Stimulated activated memory B cell treated with anti-CD40 and anti-IgM and Interleukin-4, amounts not matched to agents 10 μg/mL and 1 μg/mL and 100 μg/mL, for 72 hours (primary cell): ENCODE measurements at regions not wholly inside any gene's neighbourhood (a gene's known extent, or its start where the extent isn't known, plus 50 kb on each side); places are given as distances from the start of the nearest gene placed in this dataset.

ENCODE experiments used
- ATAC-seq: fragments of 150-1000 bp; cut with Tn5 transposase; 2 replicates; pipeline ENCODE4 v1.10.0; 2021
- H3K27ac Mint-ChIP-seq: one replicate; pipeline ENCODE4 v1.8.0; 2022; ENCODE audit warnings: mild to moderate bottlenecking, mixed read lengths
- H3K27me3 Mint-ChIP-seq: one replicate; pipeline ENCODE4 v1.8.0; 2022; ENCODE audit warnings: mixed read lengths
- H3K36me3 Mint-ChIP-seq: one replicate; pipeline ENCODE4 v1.8.0; 2022; ENCODE audit warnings: mixed read lengths
- H3K4me1 Mint-ChIP-seq: one replicate; pipeline ENCODE4 v1.8.0; 2022; ENCODE audit warnings: mixed read lengths
- H3K4me3 Mint-ChIP-seq: one replicate; pipeline ENCODE4 v1.8.0; 2022; ENCODE audit warnings: mild to moderate bottlenecking, moderate library complexity, mixed read lengths
- H3K9me3 Mint-ChIP-seq: one replicate; pipeline ENCODE4 v1.8.0; 2022; ENCODE audit warnings: mixed read lengths

DNA sequence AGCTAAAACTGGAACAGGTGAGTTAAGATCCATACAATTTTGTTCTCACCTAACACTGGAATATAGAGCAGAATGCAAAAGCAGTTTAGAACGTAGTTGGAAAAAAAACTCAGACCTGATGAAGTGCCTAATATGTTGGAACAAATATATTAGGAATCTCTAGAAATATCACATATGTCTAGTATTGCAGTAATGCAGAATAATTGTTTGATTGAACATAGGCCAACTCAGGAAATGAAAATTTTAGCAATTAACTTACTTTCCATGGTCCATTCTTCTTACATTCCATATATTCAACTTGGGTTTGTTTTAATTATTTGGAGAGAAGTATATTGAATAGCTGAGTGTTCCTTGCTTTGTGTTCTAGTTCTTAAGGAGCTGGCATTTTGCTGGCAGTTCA is 111.8 kb upstream of the ADAMTSL1 start:
- Mint-ChIP-seq H3K9me3 (no peaks in the 10 kb centered on the region), H3K4me1 (no peaks in the 10 kb centered on the region), H3K36me3 (no peaks in the 10 kb centered on the region), H3K27ac (no peak overlapping the region), H3K27me3 (no peaks in the 10 kb centered on the region), H3K4me3 (no peak overlapping the region)
- no peak for ATAC-seq

DNA sequence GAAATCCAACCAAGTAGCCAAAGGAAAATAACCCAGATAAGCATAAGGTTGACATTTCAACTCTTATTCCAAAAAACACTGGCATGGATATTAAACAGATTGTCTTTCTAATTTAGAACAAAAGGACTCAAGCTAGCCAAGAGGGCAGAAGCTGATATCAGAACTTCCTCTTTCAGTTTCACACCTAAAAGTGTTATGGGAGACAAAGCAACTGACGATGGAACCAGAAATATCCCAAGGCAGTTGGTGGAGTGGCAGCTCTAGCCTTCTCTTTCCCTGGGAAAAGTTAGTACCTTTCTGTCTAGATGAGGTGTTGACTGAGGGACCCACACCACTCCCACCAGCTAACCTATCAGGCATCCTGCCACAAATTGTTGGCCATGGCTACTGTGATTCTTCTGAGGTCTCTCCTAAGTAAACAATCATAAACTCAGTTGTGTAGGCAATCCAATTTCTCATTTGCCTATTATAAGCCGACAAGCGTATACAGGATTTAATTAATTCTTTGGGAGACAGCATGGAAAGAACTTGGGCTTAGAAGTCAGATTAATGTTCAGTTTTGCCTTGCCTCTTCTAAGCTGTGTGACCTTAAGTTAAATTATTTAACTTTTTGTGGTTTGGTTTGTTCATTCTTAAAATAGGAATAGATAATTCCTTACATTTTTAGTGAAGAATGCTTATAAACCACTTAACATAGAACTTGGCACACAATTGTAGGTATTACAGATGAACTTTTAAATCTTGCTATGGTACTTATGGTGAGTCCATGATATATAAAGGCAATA is 110.9 kb upstream of the ADAMTSL1 start:
- no peaks in the 10 kb centered on the region for H3K36me3 Mint-ChIP-seq
- H3K9me3 Mint-ChIP-seq = no peaks in the 10 kb centered on the region
- no peak overlapping the region for H3K27ac Mint-ChIP-seq
- no peaks in the 10 kb centered on the region for H3K27me3 Mint-ChIP-seq
- H3K4me1 Mint-ChIP-seq = no peaks in the 10 kb centered on the region
- no peak overlapping the region for H3K4me3 Mint-ChIP-seq
- ATAC-seq = no peak

DNA sequence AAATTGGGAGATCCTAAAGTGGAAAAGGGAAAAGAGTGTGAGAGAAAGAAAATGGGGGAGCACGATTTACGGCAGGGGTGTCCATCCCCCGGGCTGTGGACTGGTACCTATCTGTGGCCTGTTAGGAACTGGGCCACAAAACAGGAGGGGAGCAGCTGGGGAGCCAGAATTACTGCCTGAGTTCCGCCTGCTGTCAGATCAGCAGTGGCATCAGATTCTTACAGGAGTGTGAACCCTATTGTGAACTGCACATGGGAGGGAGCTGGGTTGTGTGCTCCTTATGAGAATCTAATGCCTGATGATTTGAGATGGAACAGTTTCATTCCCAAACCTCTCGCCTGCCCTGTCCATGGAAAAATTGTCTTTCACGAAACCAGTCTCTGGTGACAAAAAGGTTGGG is 108.3 kb upstream of the ADAMTSL1 start:
- no peaks in the 10 kb centered on the region for H3K9me3 Mint-ChIP-seq
- H3K27ac Mint-ChIP-seq = no peak overlapping the region
- no peaks in the 10 kb centered on the region for H3K4me1 Mint-ChIP-seq
- no peaks in the 10 kb centered on the region for H3K27me3 Mint-ChIP-seq
- ATAC-seq = no peak
- no peaks in the 10 kb centered on the region for H3K36me3 Mint-ChIP-seq
- no peak overlapping the region for H3K4me3 Mint-ChIP-seq

DNA sequence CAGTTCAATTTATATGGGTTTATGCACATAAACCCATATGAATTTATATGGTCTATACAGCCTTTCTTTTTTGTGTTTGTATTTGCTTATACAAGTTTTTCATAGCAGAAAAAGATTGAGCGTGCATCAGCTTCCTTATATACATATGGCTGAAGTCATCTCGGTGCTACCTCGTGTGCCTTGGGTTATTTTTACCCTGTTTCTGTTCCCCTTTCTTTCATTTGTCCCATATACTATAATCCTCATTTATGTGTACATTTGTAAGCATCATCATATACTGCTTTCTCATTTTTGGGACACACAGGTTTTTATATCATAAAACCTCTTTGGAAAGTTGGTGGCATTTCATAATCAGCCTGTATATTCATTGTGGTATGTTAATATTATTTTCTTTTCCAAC is 107.8 kb upstream of the ADAMTSL1 start:
- Mint-ChIP-seq H3K27ac (no peak overlapping the region), H3K27me3 (no peaks in the 10 kb centered on the region), H3K9me3 (no peaks in the 10 kb centered on the region), H3K36me3 (no peaks in the 10 kb centered on the region), H3K4me3 (no peak overlapping the region), H3K4me1 (no peaks in the 10 kb centered on the region)
- no peak for ATAC-seq

DNA sequence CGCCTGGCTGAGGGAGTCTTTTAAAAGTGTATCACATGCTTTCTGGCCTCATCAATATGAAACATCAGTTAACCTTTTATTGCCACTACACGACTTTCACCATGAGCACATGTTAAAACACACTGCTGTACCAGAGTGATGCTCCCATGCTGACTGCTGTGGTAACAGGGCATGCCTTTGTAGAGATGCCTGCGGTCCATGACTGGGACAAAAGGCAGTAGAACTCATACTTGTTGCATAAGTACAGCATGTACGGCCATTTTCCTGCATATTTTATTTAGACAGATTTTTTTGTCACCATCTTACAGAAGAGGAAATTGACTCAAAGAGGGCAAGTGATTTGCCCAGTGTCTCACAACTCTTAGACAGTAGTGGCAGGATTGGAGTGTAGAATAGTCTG is 105.7 kb upstream of the ADAMTSL1 start:
- no peaks in the 10 kb centered on the region for H3K9me3 Mint-ChIP-seq
- no peaks in the 10 kb centered on the region for H3K36me3 Mint-ChIP-seq
- H3K4me3 Mint-ChIP-seq = no peak overlapping the region
- H3K27ac Mint-ChIP-seq = no peak overlapping the region
- H3K4me1 Mint-ChIP-seq = no peaks in the 10 kb centered on the region
- ATAC-seq = no peak
- no peaks in the 10 kb centered on the region for H3K27me3 Mint-ChIP-seq

DNA sequence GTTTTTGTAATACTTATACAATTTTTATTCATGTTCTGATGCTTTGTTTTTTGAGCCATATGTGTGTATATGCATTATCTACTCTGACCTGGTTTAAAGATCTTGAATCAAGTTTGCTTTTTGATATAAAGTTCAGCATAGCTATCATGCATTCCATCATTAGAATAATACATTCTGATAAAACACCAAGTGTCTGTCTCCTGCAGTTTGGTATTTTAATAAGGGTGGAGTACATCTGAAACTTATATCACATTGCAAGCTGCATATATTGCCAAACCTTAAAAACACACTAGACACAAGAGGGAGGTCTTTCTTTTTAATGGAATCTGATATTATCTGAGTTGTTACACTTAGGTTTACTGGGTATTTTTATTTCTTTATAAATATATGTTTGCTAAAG is 102.8 kb upstream of the ADAMTSL1 start:
- Mint-ChIP-seq H3K27ac (no peak overlapping the region), H3K4me1 (no peaks in the 10 kb centered on the region), H3K36me3 (no peaks in the 10 kb centered on the region), H3K27me3 (no peaks in the 10 kb centered on the region), H3K4me3 (no peak overlapping the region), H3K9me3 (peaks cover 1% of the 10 kb centered on the region)
- ATAC-seq = no peak

DNA sequence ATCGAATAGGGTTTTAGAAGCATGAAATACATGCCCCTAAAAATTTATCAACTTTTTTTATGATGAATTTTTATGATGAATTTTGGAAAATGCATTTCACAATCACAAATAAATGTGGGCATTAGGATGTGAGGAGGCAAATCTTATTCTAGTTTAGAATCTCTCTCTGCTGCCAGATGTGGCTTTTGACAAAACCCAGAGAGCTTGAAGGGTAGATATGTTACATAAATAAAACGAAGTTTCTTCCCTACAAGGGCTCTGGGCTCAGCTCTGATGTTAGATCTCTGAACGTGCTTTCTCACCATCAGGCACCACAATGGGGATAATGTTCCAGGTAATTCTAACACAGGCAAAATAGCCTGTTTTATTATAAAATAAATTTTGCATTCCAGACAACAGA is 102.3 kb upstream of the ADAMTSL1 start:
- no peaks in the 10 kb centered on the region for H3K4me1 Mint-ChIP-seq
- H3K27ac Mint-ChIP-seq = no peak overlapping the region
- H3K27me3 Mint-ChIP-seq = no peaks in the 10 kb centered on the region
- no peak overlapping the region for H3K4me3 Mint-ChIP-seq
- H3K9me3 Mint-ChIP-seq = peaks cover 3% of the 10 kb centered on the region
- ATAC-seq = no peak
- no peaks in the 10 kb centered on the region for H3K36me3 Mint-ChIP-seq

DNA sequence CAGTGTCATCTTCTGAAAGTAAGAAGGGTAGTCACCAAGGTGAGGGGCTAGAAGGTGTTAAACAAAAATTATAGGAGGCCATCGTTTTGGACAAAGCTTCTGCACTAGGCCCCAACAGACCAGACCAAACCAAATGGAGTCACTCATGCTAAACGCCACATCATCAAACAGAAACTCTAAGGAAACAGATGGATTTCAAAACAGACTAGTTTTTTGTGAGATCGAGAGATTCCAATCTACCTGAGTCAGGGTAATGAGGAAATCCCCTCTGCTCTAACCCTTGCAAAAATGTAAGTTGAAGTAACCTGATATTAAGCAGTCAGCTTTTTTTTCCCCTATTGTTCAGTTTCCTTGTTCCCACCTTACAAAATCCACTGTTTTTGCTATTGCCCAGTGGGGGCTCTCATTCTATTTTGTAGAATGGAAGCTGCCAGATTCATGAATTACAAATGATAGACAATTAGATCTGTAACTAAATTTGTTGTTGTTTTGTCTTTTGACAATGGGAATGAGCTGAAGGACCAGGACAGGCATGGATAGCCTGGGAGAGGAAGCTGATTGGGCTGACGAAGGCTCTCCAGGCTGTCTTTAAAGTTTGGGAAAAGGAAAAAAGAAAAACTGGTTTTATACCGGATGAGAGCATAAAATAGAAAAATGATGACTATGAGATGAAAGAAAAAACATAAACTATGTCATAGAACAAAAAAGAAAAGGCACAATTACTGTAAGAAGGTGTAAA is 94.7 kb upstream of the ADAMTSL1 start:
- Mint-ChIP-seq H3K36me3 (no peaks in the 10 kb centered on the region), H3K27ac (no peak overlapping the region), H3K27me3 (no peaks in the 10 kb centered on the region), H3K4me1 (no peaks in the 10 kb centered on the region), H3K4me3 (no peak overlapping the region), H3K9me3 (peaks cover 7% of the 10 kb centered on the region)
- ATAC-seq = no peak

DNA sequence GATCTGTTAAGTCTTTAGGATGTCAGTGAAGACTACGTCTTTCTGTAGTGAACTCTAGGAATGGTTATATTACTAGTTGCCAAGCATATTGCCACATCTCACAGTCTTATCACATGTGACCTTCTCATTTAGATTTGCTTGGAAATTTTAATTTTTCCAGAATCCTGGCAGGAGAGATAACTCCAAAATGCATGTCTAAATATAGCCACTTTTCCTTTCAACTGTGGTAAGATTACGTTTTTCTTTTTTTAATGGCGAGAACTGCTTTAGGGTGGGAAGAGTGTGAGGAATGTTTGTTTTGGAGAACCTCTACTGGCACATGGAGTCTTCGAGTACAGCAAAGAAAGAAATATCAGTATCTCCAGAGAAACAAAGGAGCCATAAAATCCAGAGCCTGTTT is 91.7 kb upstream of the ADAMTSL1 start:
- Mint-ChIP-seq H3K27ac (no peak overlapping the region), H3K27me3 (no peaks in the 10 kb centered on the region), H3K4me1 (no peaks in the 10 kb centered on the region), H3K4me3 (no peak overlapping the region), H3K9me3 (peaks cover 4% of the 10 kb centered on the region), H3K36me3 (no peaks in the 10 kb centered on the region)
- ATAC-seq = no peak

DNA sequence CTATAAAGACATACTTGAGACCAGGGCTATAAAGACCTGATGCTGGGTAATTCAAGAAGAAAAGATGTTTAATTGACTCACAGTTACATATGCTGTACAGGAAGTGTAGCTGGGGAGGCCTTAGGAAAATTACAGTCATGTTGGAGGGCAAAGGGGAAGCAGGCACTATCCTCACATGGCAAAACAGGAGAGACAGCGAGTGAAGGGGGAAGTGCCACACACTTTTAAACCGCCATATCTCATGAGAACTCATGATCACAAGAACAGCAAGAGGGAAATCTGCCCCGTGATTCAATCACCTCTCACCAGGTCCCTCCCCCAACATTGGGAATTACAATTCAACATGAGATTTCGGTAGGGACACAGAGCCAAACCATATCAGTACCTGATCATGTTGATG is 89.9 kb upstream of the ADAMTSL1 start:
- H3K27ac Mint-ChIP-seq = no peak overlapping the region
- H3K36me3 Mint-ChIP-seq = no peaks in the 10 kb centered on the region
- no peak overlapping the region for H3K4me3 Mint-ChIP-seq
- H3K27me3 Mint-ChIP-seq = no peaks in the 10 kb centered on the region
- ATAC-seq = peak; percentile 24
- no peaks in the 10 kb centered on the region for H3K9me3 Mint-ChIP-seq
- no peaks in the 10 kb centered on the region for H3K4me1 Mint-ChIP-seq

DNA sequence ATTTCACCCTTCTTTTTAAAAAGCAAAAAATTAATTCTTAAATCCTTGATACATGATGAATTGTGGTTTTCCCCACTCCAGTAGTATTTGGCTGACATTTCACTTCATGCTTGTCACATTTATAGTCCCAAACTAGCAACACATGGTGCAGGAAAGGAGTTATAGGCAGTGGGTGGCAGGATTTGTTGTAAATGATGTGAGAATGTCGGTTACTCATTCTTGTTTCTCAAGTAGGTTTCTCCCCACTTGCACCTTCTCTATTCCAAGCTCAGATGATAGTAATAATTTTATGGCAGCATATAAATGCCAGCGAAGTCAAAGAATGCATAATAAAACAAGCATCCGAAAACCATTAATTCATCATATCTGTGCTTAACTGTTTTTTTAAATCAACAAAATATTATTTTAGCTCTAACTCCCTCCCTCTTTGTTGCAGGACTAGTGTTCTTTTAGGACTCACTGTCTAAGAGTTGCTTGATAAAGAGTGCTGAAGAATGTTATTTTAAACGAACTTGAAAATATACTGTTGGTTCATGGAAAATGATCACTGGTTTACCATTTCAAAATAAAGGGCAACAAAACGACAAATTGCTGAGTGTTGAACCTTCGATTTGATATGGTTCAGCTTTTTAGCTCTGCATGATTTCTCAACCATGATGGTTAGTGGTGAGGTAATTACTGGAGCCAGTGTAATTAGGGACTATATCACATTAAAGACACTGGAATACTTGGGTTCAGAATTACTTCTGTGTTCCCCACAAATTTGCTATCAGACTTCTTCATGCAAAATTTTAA is 88.1 kb upstream of the ADAMTSL1 start:
- Mint-ChIP-seq H3K4me1 (no peaks in the 10 kb centered on the region), H3K27ac (no peak overlapping the region), H3K9me3 (no peaks in the 10 kb centered on the region), H3K27me3 (no peaks in the 10 kb centered on the region), H3K36me3 (no peaks in the 10 kb centered on the region), H3K4me3 (no peak overlapping the region)
- no peak for ATAC-seq

DNA sequence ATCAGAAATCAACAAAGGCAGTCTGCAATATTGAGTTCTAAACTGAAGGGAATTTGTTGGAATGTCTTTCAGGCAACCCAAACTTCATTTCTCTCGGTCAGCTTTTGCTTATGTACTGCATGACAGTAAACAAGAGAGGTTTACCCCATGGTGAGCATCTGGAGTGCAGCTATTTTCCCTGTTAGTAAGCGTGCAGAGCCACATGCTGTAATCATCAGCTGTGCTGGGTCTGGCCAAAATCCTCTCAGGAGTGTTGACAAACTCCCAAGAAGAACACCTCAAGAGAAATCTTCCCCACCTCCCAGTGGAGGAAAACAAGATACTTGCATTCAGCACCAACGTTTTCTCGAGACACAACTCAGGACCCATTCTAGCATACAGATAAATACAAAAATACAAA is 83.6 kb upstream of the ADAMTSL1 start:
- no peaks in the 10 kb centered on the region for H3K4me1 Mint-ChIP-seq
- no peak overlapping the region for H3K4me3 Mint-ChIP-seq
- H3K27ac Mint-ChIP-seq = no peak overlapping the region
- no peaks in the 10 kb centered on the region for H3K36me3 Mint-ChIP-seq
- H3K9me3 Mint-ChIP-seq = no peaks in the 10 kb centered on the region
- H3K27me3 Mint-ChIP-seq = no peaks in the 10 kb centered on the region
- no peak for ATAC-seq

DNA sequence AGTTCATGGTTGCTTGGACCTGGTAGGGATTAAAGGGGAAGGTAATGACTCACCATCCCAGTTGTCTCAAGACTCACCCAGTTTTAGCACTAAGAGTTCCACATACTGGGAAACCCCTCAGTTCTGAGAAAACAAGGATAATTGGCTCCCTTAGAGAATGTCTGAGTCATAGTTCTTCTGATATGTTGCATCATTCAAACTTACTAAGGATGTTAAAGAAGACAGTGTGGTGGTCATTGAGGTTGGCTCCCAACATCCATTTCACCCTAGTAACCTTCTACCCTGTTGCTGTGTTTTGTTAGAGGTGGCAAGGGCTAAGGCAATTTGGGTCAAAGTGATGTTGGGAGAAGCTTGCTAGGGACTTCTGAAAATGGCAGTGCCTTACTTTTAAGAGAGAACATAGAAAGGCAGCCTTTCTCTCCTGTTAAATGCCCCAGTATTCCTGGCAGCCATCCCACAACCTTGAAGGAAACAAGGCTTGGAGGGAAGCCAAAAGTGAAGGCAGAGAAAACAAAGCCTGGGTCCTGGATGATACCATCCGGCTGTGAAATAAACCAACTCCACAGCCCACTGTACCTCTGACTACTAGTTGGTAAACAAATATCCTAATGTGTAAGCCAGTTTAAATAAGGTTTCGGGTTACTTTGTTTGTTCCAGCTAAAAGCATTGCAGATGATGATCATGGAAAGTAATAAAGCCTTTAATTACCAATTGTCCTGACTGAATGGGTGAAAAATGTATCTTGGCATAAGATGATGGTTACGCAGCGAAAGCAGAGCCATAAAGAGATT is 80.4 kb upstream of the ADAMTSL1 start:
- no peak overlapping the region for H3K4me3 Mint-ChIP-seq
- no peak for ATAC-seq
- H3K9me3 Mint-ChIP-seq = no peaks in the 10 kb centered on the region
- no peaks in the 10 kb centered on the region for H3K27me3 Mint-ChIP-seq
- H3K27ac Mint-ChIP-seq = no peak overlapping the region
- H3K4me1 Mint-ChIP-seq = no peaks in the 10 kb centered on the region
- H3K36me3 Mint-ChIP-seq = no peaks in the 10 kb centered on the region

DNA sequence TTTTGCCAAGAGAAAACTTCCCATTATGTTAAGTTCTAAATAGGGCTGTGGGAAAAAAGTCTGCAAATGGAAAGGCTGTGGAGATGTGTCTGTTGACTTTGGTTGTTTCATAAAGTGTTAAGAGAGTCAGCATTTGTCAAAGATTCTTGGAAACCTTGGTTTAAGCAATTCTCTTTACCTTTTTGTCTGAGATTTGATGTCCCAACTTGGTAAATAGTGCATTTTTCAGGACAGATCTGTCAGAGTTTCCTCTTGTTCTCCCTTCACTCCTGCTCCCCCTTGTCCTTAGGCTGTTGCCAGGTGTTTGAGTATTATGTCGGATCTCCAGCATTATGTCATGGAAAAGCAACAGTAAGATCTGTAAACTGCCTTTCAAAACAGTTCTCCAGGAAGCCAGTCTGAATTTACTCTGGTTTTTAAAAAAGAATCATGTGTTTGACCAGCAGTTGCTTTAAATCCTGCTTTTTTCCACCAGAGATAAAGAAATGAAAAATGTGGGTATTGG is 79.1 kb upstream of the ADAMTSL1 start:
- H3K4me1 Mint-ChIP-seq = no peaks in the 10 kb centered on the region
- no peak overlapping the region for H3K4me3 Mint-ChIP-seq
- H3K27me3 Mint-ChIP-seq = no peaks in the 10 kb centered on the region
- no peaks in the 10 kb centered on the region for H3K36me3 Mint-ChIP-seq
- ATAC-seq = no peak
- H3K9me3 Mint-ChIP-seq = no peaks in the 10 kb centered on the region
- no peak overlapping the region for H3K27ac Mint-ChIP-seq
